ENCODE measurements at regions not wholly inside any gene's neighbourhood (a gene's known extent, or its start where the extent isn't known, plus 50 kb on each side); places are given as distances from the start of the nearest gene placed in this dataset.

DNA sequence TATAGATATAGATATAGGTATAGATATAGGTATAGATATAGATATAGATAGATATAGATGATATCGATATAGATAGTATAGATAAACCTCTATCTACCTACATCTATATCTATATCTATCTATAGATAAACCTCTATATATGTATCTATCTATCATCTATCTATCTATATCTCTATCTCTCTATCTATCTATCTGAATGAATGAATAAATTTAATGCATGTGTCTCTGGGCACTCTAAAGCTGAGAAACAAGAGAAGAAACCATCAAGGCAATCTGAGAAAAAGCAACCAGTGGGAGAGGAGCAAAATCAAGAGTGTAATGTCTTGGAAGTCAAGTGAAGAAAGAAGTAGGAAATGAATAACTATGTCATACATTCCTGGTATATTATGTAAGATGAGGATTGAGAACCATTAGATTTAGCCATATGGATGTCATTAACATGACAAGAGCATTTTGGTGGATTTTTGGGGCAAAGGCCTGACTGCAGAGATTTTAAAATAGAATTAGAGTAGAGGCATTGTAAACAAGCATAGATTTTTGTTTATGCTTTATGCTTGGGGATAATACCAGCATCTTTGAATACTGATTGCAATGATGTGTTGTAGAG is 1262.7 kb upstream of the MIR17HG start:
- H3K4me3 ChIP-seq (ENCODE audit: low read depth, low read length), result no peak overlapping the region
- DNase-seq (ENCODE audit: low read depth), result no peak
- TF ChIP-seq, protein P1, sequence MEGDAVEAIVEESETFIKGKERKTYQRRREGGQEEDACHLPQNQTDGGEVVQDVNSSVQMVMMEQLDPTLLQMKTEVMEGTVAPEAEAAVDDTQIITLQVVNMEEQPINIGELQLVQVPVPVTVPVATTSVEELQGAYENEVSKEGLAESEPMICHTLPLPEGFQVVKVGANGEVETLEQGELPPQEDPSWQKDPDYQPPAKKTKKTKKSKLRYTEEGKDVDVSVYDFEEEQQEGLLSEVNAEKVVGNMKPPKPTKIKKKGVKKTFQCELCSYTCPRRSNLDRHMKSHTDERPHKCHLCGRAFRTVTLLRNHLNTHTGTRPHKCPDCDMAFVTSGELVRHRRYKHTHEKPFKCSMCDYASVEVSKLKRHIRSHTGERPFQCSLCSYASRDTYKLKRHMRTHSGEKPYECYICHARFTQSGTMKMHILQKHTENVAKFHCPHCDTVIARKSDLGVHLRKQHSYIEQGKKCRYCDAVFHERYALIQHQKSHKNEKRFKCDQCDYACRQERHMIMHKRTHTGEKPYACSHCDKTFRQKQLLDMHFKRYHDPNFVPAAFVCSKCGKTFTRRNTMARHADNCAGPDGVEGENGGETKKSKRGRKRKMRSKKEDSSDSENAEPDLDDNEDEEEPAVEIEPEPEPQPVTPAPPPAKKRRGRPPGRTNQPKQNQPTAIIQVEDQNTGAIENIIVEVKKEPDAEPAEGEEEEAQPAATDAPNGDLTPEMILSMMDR (conservative IDR thresholded peaks at IDR 0.05; ENCODE audit: low read depth, low read length), result no peak

DNA sequence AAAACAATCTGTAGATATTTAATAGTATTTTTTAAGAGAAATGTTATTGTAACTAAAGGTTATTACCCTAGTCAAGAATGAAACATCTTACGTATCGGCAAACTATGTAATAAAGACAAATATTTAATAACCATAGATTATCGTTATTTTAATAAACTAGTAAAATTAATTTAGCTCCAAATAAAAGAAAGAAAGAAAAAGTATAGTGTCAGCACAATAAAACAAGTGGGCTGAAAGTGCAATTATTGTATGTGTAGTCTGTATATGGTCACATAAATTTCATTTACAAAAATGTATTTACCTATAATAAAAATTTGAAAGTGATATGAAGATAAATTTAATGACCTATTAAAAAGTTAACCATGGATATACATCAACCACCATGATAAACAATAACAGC is 1258.4 kb upstream of the MIR17HG start:
- no peak for DNase-seq (ENCODE audit: low read depth)
- TF ChIP-seq, protein P1 (conservative IDR thresholded peaks at IDR 0.05; ENCODE audit: low read depth, low read length), result no peak
- H3K4me3 ChIP-seq (ENCODE audit: low read depth, low read length), result no peak overlapping the region

DNA sequence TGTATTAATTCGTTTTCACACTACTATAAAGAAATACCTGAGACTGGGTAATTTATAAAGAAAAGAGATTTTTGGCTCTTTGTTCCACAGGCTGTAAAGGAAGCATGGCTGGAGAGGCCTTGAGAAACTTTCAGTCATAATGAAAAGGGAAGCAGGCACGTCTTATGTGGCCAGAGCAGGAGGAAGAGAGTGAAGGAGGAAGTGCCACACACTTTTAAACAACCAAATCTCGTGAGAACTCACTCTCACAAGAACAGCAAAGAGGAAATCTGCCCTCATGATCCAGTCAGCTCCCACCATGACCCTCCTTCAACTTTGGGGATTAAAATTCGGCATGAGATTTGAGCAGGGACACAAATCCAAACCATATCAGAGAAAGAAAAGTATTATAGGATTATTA is 1255.9 kb upstream of the MIR17HG start:
- DNase-seq (ENCODE audit: low read depth), result no peak
- TF ChIP-seq, protein P1 (conservative IDR thresholded peaks at IDR 0.05; ENCODE audit: low read depth, low read length), result no peak
- no peak overlapping the region for H3K4me3 ChIP-seq (ENCODE audit: low read depth, low read length)

DNA sequence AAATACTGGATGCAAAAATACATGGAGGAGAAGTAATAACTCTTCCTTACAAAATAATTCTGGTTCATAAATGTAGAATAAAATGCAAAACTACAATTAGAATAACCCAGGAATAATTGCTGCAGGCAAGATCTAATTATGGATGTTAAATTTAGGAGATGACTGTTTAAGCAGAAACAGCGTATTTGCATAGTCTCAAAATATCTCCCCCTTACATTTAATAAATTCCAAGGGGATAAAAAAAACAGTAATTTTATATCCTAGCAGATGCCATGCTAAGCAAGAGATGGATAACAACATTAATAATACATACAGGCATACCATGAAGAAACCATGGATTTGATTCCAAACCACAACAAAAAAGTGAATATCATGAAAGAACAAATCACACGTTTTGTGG is 1253.1 kb upstream of the MIR17HG start:
- H3K4me3 ChIP-seq (ENCODE audit: low read depth, low read length), result no peak overlapping the region
- no peak for DNase-seq (ENCODE audit: low read depth)
- TF ChIP-seq, protein P1 (conservative IDR thresholded peaks at IDR 0.05; ENCODE audit: low read depth, low read length), result no peak

DNA sequence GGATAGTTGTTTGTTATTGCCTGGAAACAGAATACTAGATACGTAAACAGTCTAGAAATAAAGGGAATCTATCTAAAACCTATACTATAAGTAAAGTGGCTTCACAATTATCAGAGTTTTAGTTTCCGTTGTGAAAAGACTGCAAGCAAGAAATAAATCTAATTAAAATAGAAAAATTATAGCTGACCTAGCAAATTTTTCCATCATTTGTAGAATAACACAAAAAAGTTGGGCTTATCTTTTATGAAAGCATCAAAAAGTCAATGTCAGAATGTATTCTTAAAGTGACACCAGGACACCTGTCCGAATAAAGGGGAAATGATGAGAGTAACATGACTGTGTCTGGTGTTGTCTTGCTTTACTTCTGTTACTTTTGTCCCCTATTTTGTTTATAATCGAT is 1248.9 kb upstream of the MIR17HG start:
- H3K4me3 ChIP-seq (ENCODE audit: low read depth, low read length), result no peak overlapping the region
- TF ChIP-seq, protein P1 (conservative IDR thresholded peaks at IDR 0.05; ENCODE audit: low read depth, low read length), result no peak
- DNase-seq (ENCODE audit: low read depth), result no peak

DNA sequence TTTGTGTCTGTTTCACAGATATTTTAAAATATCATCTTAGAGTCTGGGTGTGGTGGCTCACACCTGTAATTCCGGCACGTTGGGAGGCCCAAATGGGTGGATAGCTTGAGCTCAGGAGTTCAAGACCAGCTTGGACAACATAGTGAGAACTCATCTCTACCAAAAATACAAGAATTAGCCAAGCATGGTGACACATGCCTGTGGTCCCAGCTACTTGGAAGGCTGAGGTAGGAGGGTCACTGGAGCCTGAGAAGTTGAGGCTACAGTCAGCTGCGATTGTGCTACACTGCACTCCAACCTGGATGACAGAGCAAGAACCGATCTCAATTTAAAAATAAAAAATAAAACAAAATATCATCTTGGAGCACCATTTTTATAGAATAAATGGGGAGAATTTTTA is 1247.6 kb upstream of the MIR17HG start:
- no peak overlapping the region for H3K4me3 ChIP-seq (ENCODE audit: low read depth, low read length)
- no peak for DNase-seq (ENCODE audit: low read depth)
- TF ChIP-seq, protein P1 (conservative IDR thresholded peaks at IDR 0.05; ENCODE audit: low read depth, low read length), result no peak

DNA sequence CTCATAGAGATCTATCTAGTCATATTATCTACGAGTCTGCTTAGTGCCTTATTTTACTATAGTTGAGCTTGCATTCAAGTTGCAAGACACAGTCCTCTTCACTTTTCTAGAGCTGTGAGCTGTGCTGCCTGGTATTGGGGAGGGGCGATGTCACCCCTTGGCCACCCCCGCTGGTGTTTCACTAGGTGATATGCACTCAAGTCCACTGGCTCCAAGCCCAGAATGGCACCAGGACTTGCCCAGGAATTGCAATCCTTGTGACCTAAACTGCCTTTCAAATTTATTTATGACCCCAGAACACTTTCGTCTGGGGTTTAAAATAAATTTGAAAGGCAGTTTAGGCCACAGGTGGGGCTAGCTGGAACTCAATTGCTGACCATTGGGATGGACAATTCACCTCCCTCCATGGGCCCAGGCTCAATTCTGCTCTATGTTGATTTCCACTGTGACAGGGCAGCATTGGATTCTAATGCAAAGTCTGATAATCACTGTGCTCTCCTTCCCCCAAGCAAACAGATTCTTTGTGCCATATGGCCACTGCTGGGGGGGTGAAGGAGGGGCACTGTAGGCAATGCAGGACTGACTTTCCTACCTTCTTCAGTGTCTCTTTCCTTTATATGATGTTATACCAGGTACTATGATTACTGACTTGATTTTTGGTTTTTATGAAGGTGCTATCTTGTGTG is 1244.2 kb upstream of the MIR17HG start:
- TF ChIP-seq, protein P1 (conservative IDR thresholded peaks at IDR 0.05; ENCODE audit: low read depth, low read length), result no peak
- H3K4me3 ChIP-seq (ENCODE audit: low read depth, low read length), result no peak overlapping the region
- no peak for DNase-seq (ENCODE audit: low read depth)

All from epithelial cell of proximal tubule (primary cell).